ENCODE measurements at regions not wholly inside any gene's neighbourhood (a gene's known extent, or its start where the extent isn't known, plus 50 kb on each side); places are given as distances from the start of the nearest gene placed in this dataset.

GRCh38 chr5:159660401-159660800 lies 255.9 kb upstream of the ADRA1B start:
- Histone ChIP-seq H3K9me3 (ENCODE audit: control insufficient read depth in 3 of 3, low read length in 3 of 3) (no peaks in the 10 kb centered on the region), H3K27me3 (ENCODE audit: control insufficient read depth in 3 of 3, insufficient read depth in 3 of 3, low read length in 3 of 3) (no peaks in the 10 kb centered on the region), H3K36me3 (ENCODE audit: control insufficient read depth in 3 of 3, insufficient read depth in 3 of 3, low read length in 3 of 3) (no peaks in the 10 kb centered on the region), H3K4me3 (ENCODE audit: low read length in 3 of 3) (no peak overlapping the region), H3K27ac (ENCODE audit: low read depth, low read length) (no peak overlapping the region), H3K9ac (ENCODE audit: low read depth in 1 of 3, low read length in 3 of 3) (no peak overlapping the region), H3K4me1 (ENCODE audit: control insufficient read depth in 3 of 3, insufficient read depth in 3 of 3, low read length in 3 of 3) (no peaks in the 10 kb centered on the region)

GRCh38 chr5:159663986-159664385 lies 252.3 kb upstream of the ADRA1B start:
- no peaks in the 10 kb centered on the region for H3K27me3 ChIP-seq (ENCODE audit: control insufficient read depth in 3 of 3, insufficient read depth in 3 of 3, low read length in 3 of 3)
- H3K4me3 ChIP-seq (ENCODE audit: low read length in 3 of 3), result no peak overlapping the region
- no peaks in the 10 kb centered on the region for H3K36me3 ChIP-seq (ENCODE audit: control insufficient read depth in 3 of 3, insufficient read depth in 3 of 3, low read length in 3 of 3)
- H3K27ac ChIP-seq (ENCODE audit: low read depth, low read length), result no peak overlapping the region
- no peaks in the 10 kb centered on the region for H3K9me3 ChIP-seq (ENCODE audit: control insufficient read depth in 3 of 3, low read length in 3 of 3)
- H3K9ac ChIP-seq (ENCODE audit: low read depth in 1 of 3, low read length in 3 of 3), result no peak overlapping the region
- H3K4me1 ChIP-seq (ENCODE audit: control insufficient read depth in 3 of 3, insufficient read depth in 3 of 3, low read length in 3 of 3), result no peaks in the 10 kb centered on the region

GRCh38 chr5:159667286-159667685 lies 249.0 kb upstream of the ADRA1B start:
- no peaks in the 10 kb centered on the region for H3K4me1 ChIP-seq (ENCODE audit: control insufficient read depth in 3 of 3, insufficient read depth in 3 of 3, low read length in 3 of 3)
- no peaks in the 10 kb centered on the region for H3K36me3 ChIP-seq (ENCODE audit: control insufficient read depth in 3 of 3, insufficient read depth in 3 of 3, low read length in 3 of 3)
- no peaks in the 10 kb centered on the region for H3K9me3 ChIP-seq (ENCODE audit: control insufficient read depth in 3 of 3, low read length in 3 of 3)
- H3K27ac ChIP-seq (ENCODE audit: low read depth, low read length), result no peak overlapping the region
- H3K9ac ChIP-seq (ENCODE audit: low read depth in 1 of 3, low read length in 3 of 3), result no peak overlapping the region
- H3K4me3 ChIP-seq (ENCODE audit: low read length in 3 of 3), result no peak overlapping the region
- no peaks in the 10 kb centered on the region for H3K27me3 ChIP-seq (ENCODE audit: control insufficient read depth in 3 of 3, insufficient read depth in 3 of 3, low read length in 3 of 3)

GRCh38 chr5:159668556-159668955 lies 247.7 kb upstream of the ADRA1B start:
- Histone ChIP-seq H3K36me3 (ENCODE audit: control insufficient read depth in 3 of 3, insufficient read depth in 3 of 3, low read length in 3 of 3) (no peaks in the 10 kb centered on the region), H3K9me3 (ENCODE audit: control insufficient read depth in 3 of 3, low read length in 3 of 3) (peaks cover 0 to 4% (median 0%) of the 10 kb centered on the region in 3 donors), H3K27ac (ENCODE audit: low read depth, low read length) (no peak overlapping the region), H3K4me3 (ENCODE audit: low read length in 3 of 3) (no peak overlapping the region), H3K9ac (ENCODE audit: low read depth in 1 of 3, low read length in 3 of 3) (no peak overlapping the region), H3K27me3 (ENCODE audit: control insufficient read depth in 3 of 3, insufficient read depth in 3 of 3, low read length in 3 of 3) (no peaks in the 10 kb centered on the region), H3K4me1 (ENCODE audit: control insufficient read depth in 3 of 3, insufficient read depth in 3 of 3, low read length in 3 of 3) (no peaks in the 10 kb centered on the region)

GRCh38 chr5:159669559-159669958 lies 246.7 kb upstream of the ADRA1B start:
- Histone ChIP-seq H3K27ac (ENCODE audit: low read depth, low read length) (no peak overlapping the region), H3K4me3 (ENCODE audit: low read length in 3 of 3) (no peak overlapping the region), H3K27me3 (ENCODE audit: control insufficient read depth in 3 of 3, insufficient read depth in 3 of 3, low read length in 3 of 3) (no peaks in the 10 kb centered on the region), H3K9ac (ENCODE audit: low read depth in 1 of 3, low read length in 3 of 3) (no peak overlapping the region), H3K4me1 (ENCODE audit: control insufficient read depth in 3 of 3, insufficient read depth in 3 of 3, low read length in 3 of 3) (no peaks in the 10 kb centered on the region), H3K36me3 (ENCODE audit: control insufficient read depth in 3 of 3, insufficient read depth in 3 of 3, low read length in 3 of 3) (no peaks in the 10 kb centered on the region), H3K9me3 (ENCODE audit: control insufficient read depth in 3 of 3, low read length in 3 of 3) (peaks cover 0 to 4% (median 0%) of the 10 kb centered on the region in 3 donors)

- Histone ChIP-seq H3K27ac (ENCODE audit: low read depth, low read length) (no peak overlapping the region), H3K9ac (ENCODE audit: low read depth in 1 of 3, low read length in 3 of 3) (no peak overlapping the region), H3K27me3 (ENCODE audit: control insufficient read depth in 3 of 3, insufficient read depth in 3 of 3, low read length in 3 of 3) (no peaks in the 10 kb centered on the region), H3K36me3 (ENCODE audit: control insufficient read depth in 3 of 3, insufficient read depth in 3 of 3, low read length in 3 of 3) (no peaks in the 10 kb centered on the region), H3K4me1 (ENCODE audit: control insufficient read depth in 3 of 3, insufficient read depth in 3 of 3, low read length in 3 of 3) (no peaks in the 10 kb centered on the region), H3K9me3 (ENCODE audit: control insufficient read depth in 3 of 3, low read length in 3 of 3) (peaks cover 0 to 4% (median 0%) of the 10 kb centered on the region in 3 donors), H3K4me3 (ENCODE audit: low read length in 3 of 3) (no peak overlapping the region)
Observed at GRCh38 chr5:159671886-159672285, 244.4 kb upstream of the ADRA1B start.

GRCh38 chr5:159673538-159673937 lies 242.7 kb upstream of the ADRA1B start:
- H3K4me1 ChIP-seq (ENCODE audit: control insufficient read depth in 3 of 3, insufficient read depth in 3 of 3, low read length in 3 of 3), result no peaks in the 10 kb centered on the region
- H3K9me3 ChIP-seq (ENCODE audit: control insufficient read depth in 3 of 3, low read length in 3 of 3), result peaks cover 0 to 4% (median 0%) of the 10 kb centered on the region in 3 donors
- no peak overlapping the region for H3K4me3 ChIP-seq (ENCODE audit: low read length in 3 of 3)
- no peak overlapping the region for H3K9ac ChIP-seq (ENCODE audit: low read depth in 1 of 3, low read length in 3 of 3)
- no peaks in the 10 kb centered on the region for H3K36me3 ChIP-seq (ENCODE audit: control insufficient read depth in 3 of 3, insufficient read depth in 3 of 3, low read length in 3 of 3)
- H3K27ac ChIP-seq (ENCODE audit: low read depth, low read length), result no peak overlapping the region
- no peaks in the 10 kb centered on the region for H3K27me3 ChIP-seq (ENCODE audit: control insufficient read depth in 3 of 3, insufficient read depth in 3 of 3, low read length in 3 of 3)

GRCh38 chr5:159678657-159679392 lies 237.5 kb upstream of the ADRA1B start:
- H3K27ac ChIP-seq (ENCODE audit: low read depth, low read length), result no peak overlapping the region
- no peak overlapping the region for H3K4me3 ChIP-seq (ENCODE audit: low read length in 3 of 3)
- no peak overlapping the region for H3K9ac ChIP-seq (ENCODE audit: low read depth in 1 of 3, low read length in 3 of 3)
- no peaks in the 10 kb centered on the region for H3K27me3 ChIP-seq (ENCODE audit: control insufficient read depth in 3 of 3, insufficient read depth in 3 of 3, low read length in 3 of 3)
- peaks cover 0 to 3% (median 0%) of the 10 kb centered on the region in 3 donors for H3K9me3 ChIP-seq (ENCODE audit: control insufficient read depth in 3 of 3, low read length in 3 of 3)
- no peaks in the 10 kb centered on the region for H3K36me3 ChIP-seq (ENCODE audit: control insufficient read depth in 3 of 3, insufficient read depth in 3 of 3, low read length in 3 of 3)
- H3K4me1 ChIP-seq (ENCODE audit: control insufficient read depth in 3 of 3, insufficient read depth in 3 of 3, low read length in 3 of 3), result no peaks in the 10 kb centered on the region

GRCh38 chr5:159680095-159680494 lies 236.2 kb upstream of the ADRA1B start:
- no peaks in the 10 kb centered on the region for H3K4me1 ChIP-seq (ENCODE audit: control insufficient read depth in 3 of 3, insufficient read depth in 3 of 3, low read length in 3 of 3)
- no peak overlapping the region for H3K4me3 ChIP-seq (ENCODE audit: low read length in 3 of 3)
- H3K27ac ChIP-seq (ENCODE audit: low read depth, low read length), result no peak overlapping the region

GRCh38 chr5:159681661-159682060 lies 234.6 kb upstream of the ADRA1B start:
- H3K4me1 ChIP-seq (ENCODE audit: control insufficient read depth in 3 of 3, insufficient read depth in 3 of 3, low read length in 3 of 3), result no peaks in the 10 kb centered on the region
- no peak overlapping the region for H3K9ac ChIP-seq (ENCODE audit: low read depth in 1 of 3, low read length in 3 of 3)
- H3K36me3 ChIP-seq (ENCODE audit: control insufficient read depth in 3 of 3, insufficient read depth in 3 of 3, low read length in 3 of 3), result no peaks in the 10 kb centered on the region
- no peaks in the 10 kb centered on the region for H3K27me3 ChIP-seq (ENCODE audit: control insufficient read depth in 3 of 3, insufficient read depth in 3 of 3, low read length in 3 of 3)
- no peak overlapping the region for H3K4me3 ChIP-seq (ENCODE audit: low read length in 3 of 3)
- no peak overlapping the region for H3K27ac ChIP-seq (ENCODE audit: low read depth, low read length)
- H3K9me3 ChIP-seq (ENCODE audit: control insufficient read depth in 3 of 3, low read length in 3 of 3), result peaks cover 0 to 3% (median 0%) of the 10 kb centered on the region in 3 donors

More at GRCh38 chr5:159680095-159680494, 236.2 kb upstream of the ADRA1B start:
- Histone ChIP-seq H3K9me3 (ENCODE audit: control insufficient read depth in 3 of 3, low read length in 3 of 3) (peaks cover 0 to 3% (median 0%) of the 10 kb centered on the region in 3 donors), H3K27me3 (ENCODE audit: control insufficient read depth in 3 of 3, insufficient read depth in 3 of 3, low read length in 3 of 3) (no peaks in the 10 kb centered on the region), H3K36me3 (ENCODE audit: control insufficient read depth in 3 of 3, insufficient read depth in 3 of 3, low read length in 3 of 3) (no peaks in the 10 kb centered on the region), H3K9ac (ENCODE audit: low read depth in 1 of 3, low read length in 3 of 3) (no peak overlapping the region)

Data from skeletal muscle tissue (tissue), 3 donors.